C4-2B (cell line): ENCODE measurements at regions not wholly inside any gene's neighbourhood (a gene's known extent, or its start where the extent isn't known, plus 50 kb on each side); places are given as distances from the start of the nearest gene placed in this dataset.
"Not testable (repeated sequence)": the region's sequence is repeated elsewhere in the genome, so short reads cannot be mapped to it uniquely, and the experiment has no call there.

ENCODE experiments used
- ZFX ChIP-seq: fragments of 450-650 bp; IDR thresholded peaks from 2 replicates; pipeline ENCODE4 v1.6.1; 2017
- TF ChIP-seq, protein P1 (sequence below): fragments of 450-650 bp; conservative IDR thresholded peaks from 2 replicates; pipeline ENCODE4 v1.5.1; 2017; ENCODE audit warnings: mild to moderate bottlenecking

DNA sequence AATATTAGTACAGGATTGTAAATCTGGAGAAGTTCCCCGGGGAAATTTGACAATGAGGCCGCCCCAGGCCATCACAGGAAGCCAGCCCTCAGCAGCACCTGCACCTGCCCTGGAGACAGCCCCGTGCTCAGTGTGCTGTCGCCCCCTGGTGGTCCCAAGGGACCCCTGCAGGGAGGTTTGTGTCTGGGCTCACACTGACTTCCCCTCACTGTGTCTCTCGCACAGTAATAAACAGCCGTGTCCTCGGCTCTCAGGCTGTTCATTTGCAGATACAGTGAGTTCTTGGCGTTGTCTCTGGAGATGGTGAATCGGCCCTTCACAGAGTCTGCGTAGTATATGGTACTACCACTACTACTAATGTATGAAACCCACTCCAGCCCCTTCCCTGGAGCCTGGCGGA is 1011.2 kb downstream of the TMEM121 start:
- TF ChIP-seq, protein P1, sequence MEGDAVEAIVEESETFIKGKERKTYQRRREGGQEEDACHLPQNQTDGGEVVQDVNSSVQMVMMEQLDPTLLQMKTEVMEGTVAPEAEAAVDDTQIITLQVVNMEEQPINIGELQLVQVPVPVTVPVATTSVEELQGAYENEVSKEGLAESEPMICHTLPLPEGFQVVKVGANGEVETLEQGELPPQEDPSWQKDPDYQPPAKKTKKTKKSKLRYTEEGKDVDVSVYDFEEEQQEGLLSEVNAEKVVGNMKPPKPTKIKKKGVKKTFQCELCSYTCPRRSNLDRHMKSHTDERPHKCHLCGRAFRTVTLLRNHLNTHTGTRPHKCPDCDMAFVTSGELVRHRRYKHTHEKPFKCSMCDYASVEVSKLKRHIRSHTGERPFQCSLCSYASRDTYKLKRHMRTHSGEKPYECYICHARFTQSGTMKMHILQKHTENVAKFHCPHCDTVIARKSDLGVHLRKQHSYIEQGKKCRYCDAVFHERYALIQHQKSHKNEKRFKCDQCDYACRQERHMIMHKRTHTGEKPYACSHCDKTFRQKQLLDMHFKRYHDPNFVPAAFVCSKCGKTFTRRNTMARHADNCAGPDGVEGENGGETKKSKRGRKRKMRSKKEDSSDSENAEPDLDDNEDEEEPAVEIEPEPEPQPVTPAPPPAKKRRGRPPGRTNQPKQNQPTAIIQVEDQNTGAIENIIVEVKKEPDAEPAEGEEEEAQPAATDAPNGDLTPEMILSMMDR = peak; percentile 41
- TF ChIP-seq ZFX = not testable (repeated sequence)
